Fibroblast of lung (primary cell): ENCODE measurements at regions not wholly inside any gene's neighbourhood (a gene's known extent, or its start where the extent isn't known, plus 50 kb on each side); places are given as distances from the start of the nearest gene placed in this dataset.
"Not testable (repeated sequence)": the region's sequence is repeated elsewhere in the genome, so short reads cannot be mapped to it uniquely, and the experiment has no call there.

Experiments used
- DNase-seq, 2 donors: peaks; one replicate each; pipeline versions ENCODE4 v3.0.0 to v3.0.0-alpha.2; 2010; ENCODE audit warnings: low read depth in 2 of 2
- H2AFZ ChIP-seq: 2 replicates; pipeline ENCODE4 v1.5.1; 2012; ENCODE audit warnings: low read length, control low read depth, inconsistent platforms
- H3K27ac ChIP-seq: 2 replicates; pipeline ENCODE4 v1.5.1; 2011; ENCODE audit warnings: low read length, control low read depth; ENCODE audit not compliant: insufficient read depth
- H3K27me3 ChIP-seq: 2 replicates; pipeline ENCODE4 v1.5.1; 2011; ENCODE audit warnings: mild to moderate bottlenecking, low read length; ENCODE audit not compliant: control insufficient read depth, insufficient read depth
- H3K36me3 ChIP-seq: 2 replicates; pipeline ENCODE4 v1.5.1; 2011; ENCODE audit warnings: low read length; ENCODE audit not compliant: control insufficient read depth, insufficient read depth
- H3K4me1 ChIP-seq: 2 replicates; pipeline ENCODE4 v1.5.1; 2011; ENCODE audit warnings: low read length; ENCODE audit not compliant: control insufficient read depth, insufficient read depth; ENCODE audit errors: extremely low read depth
- H3K4me2 ChIP-seq: 2 replicates; pipeline ENCODE4 v1.5.1; 2011; ENCODE audit warnings: low read length, control low read depth; ENCODE audit not compliant: insufficient read depth; ENCODE audit errors: extremely low read depth
- H3K4me3 ChIP-seq, 4 experiments: fragments of 200-600 bp in 1 of 4; sonication (generic) in 1 of 4; replicated peaks in 1 of 4; 2 replicates each; pipeline ENCODE4 v1.5.1; 2011 to 2016; ENCODE audit warnings: low read length in 4 of 4, low read depth in 3 of 4, mild to moderate bottlenecking in 3 of 4, control low read depth in 2 of 4, inconsistent platforms in 1 of 4, mixed read lengths in 1 of 4; ENCODE audit not compliant: insufficient read depth in 1 of 4; ENCODE audit errors: control extremely low read depth in 1 of 4
- H3K79me2 ChIP-seq: 2 replicates; pipeline ENCODE4 v1.5.1; 2012; ENCODE audit warnings: mild to moderate bottlenecking, low read length, inconsistent platforms; ENCODE audit not compliant: control insufficient read depth, insufficient read depth
- H3K9ac ChIP-seq: 2 replicates; pipeline ENCODE4 v1.5.1; 2011; ENCODE audit warnings: mild to moderate bottlenecking, low read length, control low read depth; ENCODE audit not compliant: insufficient read depth
- H3K9me3 ChIP-seq: 2 replicates; pipeline ENCODE4 v1.5.1; 2012; ENCODE audit warnings: low read depth, low read length; ENCODE audit not compliant: control insufficient read depth, insufficient read depth
- H4K20me1 ChIP-seq: 2 replicates; pipeline ENCODE4 v1.5.1; 2011; ENCODE audit warnings: low read length; ENCODE audit not compliant: control insufficient read depth, insufficient read depth; ENCODE audit errors: extremely low read depth
- EZH2 ChIP-seq: IDR thresholded peaks from 2 replicates; pipeline ENCODE4 v1.5.1; 2012; ENCODE audit warnings: low read length, control low read depth, mild to moderate bottlenecking; ENCODE audit errors: missing control alignments
- TF ChIP-seq, protein P1 (sequence below), 2 donors: IDR thresholded peaks in 1 of 2; conservative IDR thresholded peaks in 1 of 2; 1 replicate in 1 of 2; 2 replicates in 1 of 2; pipeline ENCODE4 v1.5.1; 2011 to 2012; ENCODE audit warnings: low read length in 2 of 2, control low read depth in 1 of 2, inconsistent platforms in 1 of 2, low read depth in 1 of 2, mild to moderate bottlenecking in 1 of 2

DNA sequence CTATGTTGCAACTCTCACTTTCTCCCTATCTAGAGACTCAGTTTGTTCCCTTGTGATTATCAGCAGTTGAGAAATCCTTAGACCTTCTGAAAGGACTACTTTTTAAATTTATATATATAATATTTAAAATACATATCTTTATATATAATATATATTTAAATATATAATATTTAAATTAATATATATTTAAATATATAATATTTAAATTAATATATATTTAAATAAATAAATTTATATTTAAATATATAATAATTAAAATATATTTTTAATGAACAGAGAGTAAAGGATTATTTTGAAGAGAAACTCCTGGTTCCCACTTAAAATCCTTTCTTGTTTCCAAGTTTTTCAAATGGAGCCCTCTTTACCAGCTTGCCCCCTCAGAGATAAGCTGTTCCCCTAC is 83.7 kb upstream of the TRIM77 start:
- no peak for TF ChIP-seq EZH2
- TF ChIP-seq, protein P1, sequence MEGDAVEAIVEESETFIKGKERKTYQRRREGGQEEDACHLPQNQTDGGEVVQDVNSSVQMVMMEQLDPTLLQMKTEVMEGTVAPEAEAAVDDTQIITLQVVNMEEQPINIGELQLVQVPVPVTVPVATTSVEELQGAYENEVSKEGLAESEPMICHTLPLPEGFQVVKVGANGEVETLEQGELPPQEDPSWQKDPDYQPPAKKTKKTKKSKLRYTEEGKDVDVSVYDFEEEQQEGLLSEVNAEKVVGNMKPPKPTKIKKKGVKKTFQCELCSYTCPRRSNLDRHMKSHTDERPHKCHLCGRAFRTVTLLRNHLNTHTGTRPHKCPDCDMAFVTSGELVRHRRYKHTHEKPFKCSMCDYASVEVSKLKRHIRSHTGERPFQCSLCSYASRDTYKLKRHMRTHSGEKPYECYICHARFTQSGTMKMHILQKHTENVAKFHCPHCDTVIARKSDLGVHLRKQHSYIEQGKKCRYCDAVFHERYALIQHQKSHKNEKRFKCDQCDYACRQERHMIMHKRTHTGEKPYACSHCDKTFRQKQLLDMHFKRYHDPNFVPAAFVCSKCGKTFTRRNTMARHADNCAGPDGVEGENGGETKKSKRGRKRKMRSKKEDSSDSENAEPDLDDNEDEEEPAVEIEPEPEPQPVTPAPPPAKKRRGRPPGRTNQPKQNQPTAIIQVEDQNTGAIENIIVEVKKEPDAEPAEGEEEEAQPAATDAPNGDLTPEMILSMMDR (conservative IDR thresholded peaks at IDR 0.05 in 1 of 2, IDR thresholded peaks at IDR 0.05 in 1 of 2; ENCODE audit: low read depth in 1 of 2, low read length in 2 of 2): no peak
- Histone ChIP-seq H3K27me3 (no peaks in the 10 kb centered on the region), H2AFZ (no peak overlapping the region), H3K79me2 (no peaks in the 10 kb centered on the region), H3K9ac (no peak overlapping the region), H4K20me1 (no peaks in the 10 kb centered on the region), H3K9me3 (no peaks in the 10 kb centered on the region), H3K4me3 (no peak overlapping the region), H3K4me1 (no peaks in the 10 kb centered on the region), H3K36me3 (no peaks in the 10 kb centered on the region), H3K27ac (no peak overlapping the region), H3K4me2 (no peak overlapping the region)
- no peak for DNase-seq

DNA sequence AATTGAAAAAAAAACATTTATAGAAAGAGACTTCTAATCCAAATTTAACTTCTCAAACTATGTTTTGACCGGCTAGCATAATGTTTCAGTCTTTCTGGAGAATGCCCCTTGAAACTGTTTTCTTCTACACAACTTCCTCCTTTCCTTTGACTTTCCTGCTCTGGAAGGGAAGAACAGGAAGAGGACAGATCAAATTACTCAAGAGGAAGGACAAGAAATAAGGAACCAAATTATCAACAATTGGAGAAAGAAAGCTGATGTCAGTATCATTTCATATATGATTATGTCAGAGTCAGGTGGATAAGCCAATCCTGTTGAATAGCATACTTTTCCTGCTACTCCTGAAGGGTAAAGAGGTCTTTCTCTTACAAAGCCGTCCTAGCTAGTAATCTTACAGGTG is 83.2 kb upstream of the TRIM77 start:
- H3K4me3 ChIP-seq, H3K4me2 ChIP-seq, H3K4me1 ChIP-seq, H3K9me3 ChIP-seq, DNase-seq, H3K9ac ChIP-seq, H3K27me3 ChIP-seq, H3K79me2 ChIP-seq, H3K27ac ChIP-seq, H3K36me3 ChIP-seq, H2AFZ ChIP-seq, H4K20me1 ChIP-seq: not testable (repeated sequence)

DNA sequence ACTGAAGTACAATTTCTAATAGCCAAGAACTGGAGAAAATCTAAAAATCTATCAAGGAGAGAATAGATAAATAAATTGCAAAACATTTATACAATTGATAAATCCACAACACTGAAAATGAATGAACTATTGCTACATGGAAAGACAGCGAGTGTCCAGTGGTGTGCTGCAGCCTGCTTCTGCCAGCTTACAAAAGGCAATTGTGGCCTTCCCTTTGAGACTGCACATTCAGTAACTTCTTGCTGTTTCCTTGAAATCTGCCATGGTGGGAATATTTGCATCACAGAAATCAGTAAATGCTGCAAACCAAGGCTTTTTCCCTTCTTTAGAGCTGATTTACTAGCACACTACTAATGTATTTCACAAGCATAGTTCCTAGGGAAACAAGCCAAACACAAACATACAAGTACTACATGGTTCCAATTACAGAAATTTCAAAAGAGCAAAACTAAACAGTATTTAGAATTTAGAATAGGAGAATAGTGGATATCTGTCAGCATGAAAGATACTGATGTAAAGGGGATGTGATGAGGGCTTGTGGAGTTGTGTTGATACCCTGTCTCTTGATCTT is 76.9 kb upstream of the TRIM77 start:
- H3K27me3 ChIP-seq: no peaks in the 10 kb centered on the region
- no peak for TF ChIP-seq EZH2
- TF ChIP-seq, protein P1 (conservative IDR thresholded peaks at IDR 0.05 in 1 of 2, IDR thresholded peaks at IDR 0.05 in 1 of 2; ENCODE audit: low read depth in 1 of 2, low read length in 2 of 2): no peak
- H4K20me1 ChIP-seq: no peaks in the 10 kb centered on the region
- H3K27ac ChIP-seq: no peak overlapping the region
- no peaks in the 10 kb centered on the region for H3K36me3 ChIP-seq
- H3K4me2 ChIP-seq: no peak overlapping the region
- no peaks in the 10 kb centered on the region for H3K79me2 ChIP-seq
- H3K4me1 ChIP-seq: no peaks in the 10 kb centered on the region
- no peak overlapping the region for H2AFZ ChIP-seq
- DNase-seq: peak in 1 of 2 donors; percentile 15
- H3K9me3 ChIP-seq: no peaks in the 10 kb centered on the region
- H3K4me3 ChIP-seq: no peak overlapping the region
- no peak overlapping the region for H3K9ac ChIP-seq

DNA sequence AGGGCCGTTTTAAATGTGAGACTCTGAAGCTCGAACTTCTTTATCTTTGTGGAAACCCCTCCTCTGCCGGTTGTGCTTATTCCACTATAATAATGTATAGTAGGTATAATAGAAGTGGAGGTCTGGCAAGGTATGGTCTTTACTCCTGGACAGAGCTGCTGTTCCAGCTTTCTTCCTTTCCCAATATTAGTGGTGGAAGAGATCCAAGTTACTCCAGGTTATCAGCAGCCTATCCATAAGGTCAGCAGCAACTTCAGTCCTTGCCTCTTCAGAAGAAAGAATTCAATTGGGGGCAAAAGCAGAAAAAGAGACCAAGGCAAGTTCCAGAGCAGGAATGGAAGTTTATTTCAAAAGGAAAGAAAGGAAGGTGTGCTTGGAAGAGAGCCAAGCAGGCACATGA is 69.3 kb upstream of the TRIM77 start:
- H2AFZ ChIP-seq, H3K36me3 ChIP-seq, H3K4me2 ChIP-seq, H3K27ac ChIP-seq, DNase-seq, H3K9ac ChIP-seq, H3K4me3 ChIP-seq, H3K4me1 ChIP-seq, H3K79me2 ChIP-seq, H3K9me3 ChIP-seq, H3K27me3 ChIP-seq, H4K20me1 ChIP-seq: not testable (repeated sequence)

DNA sequence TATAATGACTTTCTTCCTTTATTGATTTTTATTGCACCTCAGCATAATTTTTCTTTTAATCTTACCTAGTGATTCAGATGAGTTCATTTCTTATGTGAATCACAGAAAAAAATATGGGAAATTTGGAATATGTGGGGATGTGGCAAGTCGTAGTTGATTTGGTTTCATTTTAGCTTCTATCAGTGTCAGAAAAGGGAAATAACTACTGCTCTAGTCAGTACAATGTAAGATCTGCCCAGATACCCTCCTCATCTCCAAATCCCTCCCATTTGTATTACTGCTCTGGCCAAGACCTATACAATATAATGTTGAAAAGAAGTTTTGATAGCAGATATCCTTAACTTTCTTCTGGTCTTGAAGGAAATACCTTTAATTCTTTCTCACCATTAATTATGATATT is 61.9 kb upstream of the TRIM77 start:
- not testable (repeated sequence) for H3K79me2 ChIP-seq, H3K4me1 ChIP-seq, H3K9ac ChIP-seq, H3K27me3 ChIP-seq, H3K27ac ChIP-seq, DNase-seq, H3K4me3 ChIP-seq, H3K9me3 ChIP-seq, H2AFZ ChIP-seq, H3K36me3 ChIP-seq, H4K20me1 ChIP-seq, H3K4me2 ChIP-seq

DNA sequence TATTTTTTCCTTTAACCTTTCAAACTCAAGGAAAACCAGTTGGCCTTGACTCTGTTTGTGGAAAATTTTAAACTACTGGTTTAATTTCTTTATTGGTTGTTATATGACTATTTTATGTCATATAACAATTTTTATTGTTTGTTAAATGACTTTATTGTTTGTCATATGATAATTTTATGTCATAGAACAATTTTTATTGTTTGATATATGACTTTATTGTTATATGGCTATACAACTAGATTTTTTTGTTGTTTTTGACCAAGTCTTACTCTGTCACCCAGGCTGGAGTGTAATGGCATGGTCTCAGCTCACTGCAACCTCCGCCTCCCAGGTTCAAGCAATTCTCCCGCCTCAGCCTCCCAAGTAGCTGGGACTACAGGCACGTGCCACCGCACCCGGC is 61.1 kb upstream of the TRIM77 start:
- not testable (repeated sequence) for H3K27ac ChIP-seq, H3K9me3 ChIP-seq, H3K79me2 ChIP-seq, H2AFZ ChIP-seq, H3K4me1 ChIP-seq, H3K4me3 ChIP-seq, H3K9ac ChIP-seq, H3K4me2 ChIP-seq, DNase-seq, H3K36me3 ChIP-seq, H4K20me1 ChIP-seq, H3K27me3 ChIP-seq
